PC-3 (cell line): ENCODE measurements at regions not wholly inside any gene's neighbourhood (a gene's known extent, or its start where the extent isn't known, plus 50 kb on each side); places are given as distances from the start of the nearest gene placed in this dataset.

ENCODE experiments used
- ATAC-seq: fragments of 200-7000 bp; cut with Tn5 transposase; 2 replicates; pipeline ENCODE4 v1.9.1; 2020; ENCODE audit warnings: mild to moderate bottlenecking, moderate library complexity
- BruUV-seq: library from RNA; stranded (reverse); fragments of 400-500 nt; replicated peaks from 2 replicates; lab custom pipeline; 2021; lab: Mats Ljungman, UMichigan
- CTCF ChIA-PET: fragments of 300-600 bp; sonication (Branson Sonifier 250); formaldehyde crosslinking; loops from one replicate; lab custom pipeline; 2022; ENCODE audit warnings: antibody characterized with exemption; lab: Charles Lee
- POLR2A ChIA-PET: fragments of 300-600 bp; sonication (Branson Sonifier 250); formaldehyde crosslinking; loops from one replicate; lab custom pipeline; 2022; ENCODE audit warnings: antibody characterized with exemption; ENCODE audit not compliant: unreplicated experiment; lab: Charles Lee
- DNase-seq: peaks from one replicate; pipeline ENCODE4 v3.0.0-alpha.2; 2015
- H2AFZ ChIP-seq: fragments of 300-600 bp; sonication (generic); 2 replicates; pipeline ENCODE4 v1.6.0; 2016; ENCODE audit warnings: antibody characterized with exemption, low read length
- H3F3A ChIP-seq: fragments of 300-600 bp; sonication (generic); one replicate; pipeline ENCODE4 v1.6.0; 2017; ENCODE audit warnings: antibody characterized with exemption, low read length, control low read depth, mild to moderate bottlenecking; ENCODE audit not compliant: unreplicated experiment
- H3K27ac ChIP-seq: fragments of 300-600 bp; sonication (generic); 2 replicates; pipeline ENCODE4 v1.5.1; 2016; ENCODE audit warnings: mild to moderate bottlenecking, low read length
- H3K27me3 ChIP-seq: fragments of 300-600 bp; sonication (generic); 2 replicates; pipeline ENCODE4 v1.6.1; 2016; ENCODE audit warnings: low read length, mixed read lengths
- H3K36me3 ChIP-seq: fragments of 300-600 bp; sonication (generic); 2 replicates; pipeline ENCODE4 v1.6.1; 2016; ENCODE audit warnings: low read depth, mixed run types, low read length, mixed read lengths
- H3K4me1 ChIP-seq: fragments of 300-600 bp; sonication (generic); 2 replicates; pipeline ENCODE4 v1.5.1; 2016; ENCODE audit warnings: low read length; ENCODE audit not compliant: insufficient read depth
- H3K4me2 ChIP-seq: fragments of 300-600 bp; sonication (generic); 2 replicates; pipeline ENCODE4 v1.6.0; 2016; ENCODE audit warnings: low read length
- H3K4me3 ChIP-seq: fragments of 300-600 bp; sonication (generic); 2 replicates; pipeline ENCODE4 v1.5.1; 2016; ENCODE audit warnings: mild to moderate bottlenecking, low read length, mixed read lengths
- H3K79me2 ChIP-seq: fragments of 300-600 bp; sonication (generic); 2 replicates; pipeline ENCODE4 v1.6.1; 2017; ENCODE audit warnings: low read length, mixed read lengths
- H3K9ac ChIP-seq: fragments of 300-600 bp; sonication (generic); 2 replicates; pipeline ENCODE4 v1.6.0; 2016; ENCODE audit warnings: mild to moderate bottlenecking, low read length
- H3K9me2 ChIP-seq: fragments of 300-600 bp; sonication (generic); replicated peaks from 2 replicates; pipeline ENCODE4 v1.6.1; 2016; ENCODE audit warnings: mixed run types, low read length, mixed read lengths
- H3K9me3 ChIP-seq: fragments of 300-600 bp; sonication (generic); 2 replicates; pipeline ENCODE4 v1.6.1; 2016; ENCODE audit warnings: low read length, mixed read lengths
- H4K20me1 ChIP-seq: fragments of 300-600 bp; sonication (generic); 2 replicates; pipeline ENCODE4 v1.6.1; 2016; ENCODE audit warnings: low read length, mixed read lengths
- CTCF ChIP-seq: fragments of 300-600 bp; sonication (generic); conservative IDR thresholded peaks from 2 replicates; pipeline ENCODE4 v1.5.1; 2017; ENCODE audit warnings: antibody characterized with exemption, low read depth, mild to moderate bottlenecking, low read length
- EZH2 ChIP-seq: fragments of 300-600 bp; sonication (generic); IDR thresholded peaks from one replicate; pipeline ENCODE4 v1.6.1; 2017; ENCODE audit warnings: antibody characterized with exemption, mild to moderate bottlenecking, low read length; ENCODE audit not compliant: unreplicated experiment
- EZH2phosphoT487 ChIP-seq: fragments of 300-600 bp; sonication (generic); IDR thresholded peaks from 2 replicates; pipeline ENCODE4 v1.6.1; 2018; ENCODE audit warnings: mild to moderate bottlenecking, antibody characterized with exemption, low read length, borderline replicate concordance
- intact Hi-C: fragments of 100-400 bp; cut with micrococcal nuclease; formaldehyde crosslinking; loops from 2 replicates; pipeline ENCODE4 v1.9.0; 2023

GRCh38 chr2:239514754-239515530, 114.1 kb upstream of the HDAC4 start:
- Histone ChIP-seq H3K4me1 (no peaks in the 10 kb centered on the region), H3K4me2 (no peak overlapping the region), H3K27me3 (peaks cover 29% of the 10 kb centered on the region), H3F3A (no peaks in the 10 kb centered on the region), H3K9me3 (no peaks in the 10 kb centered on the region), H3K9ac (no peak overlapping the region), H2AFZ (no peak overlapping the region), H3K79me2 (no peaks in the 10 kb centered on the region), H3K27ac (no peak overlapping the region), H3K4me3 (no peak overlapping the region), H4K20me1 (no peaks in the 10 kb centered on the region), H3K36me3 (no peaks in the 10 kb centered on the region), H3K9me2 (no peaks in the 10 kb centered on the region)
- CTCF ChIA-PET: no interaction called here
- POLR2A ChIA-PET: no interaction called here
- no TSS peak for BruUV-seq
- TF ChIP-seq EZH2 (no peak), EZH2phosphoT487 (no peak), CTCF (no peak)
- DNase-seq (no peak), ATAC-seq (no peak)
- intact Hi-C loops: no loop called here

DNA sequence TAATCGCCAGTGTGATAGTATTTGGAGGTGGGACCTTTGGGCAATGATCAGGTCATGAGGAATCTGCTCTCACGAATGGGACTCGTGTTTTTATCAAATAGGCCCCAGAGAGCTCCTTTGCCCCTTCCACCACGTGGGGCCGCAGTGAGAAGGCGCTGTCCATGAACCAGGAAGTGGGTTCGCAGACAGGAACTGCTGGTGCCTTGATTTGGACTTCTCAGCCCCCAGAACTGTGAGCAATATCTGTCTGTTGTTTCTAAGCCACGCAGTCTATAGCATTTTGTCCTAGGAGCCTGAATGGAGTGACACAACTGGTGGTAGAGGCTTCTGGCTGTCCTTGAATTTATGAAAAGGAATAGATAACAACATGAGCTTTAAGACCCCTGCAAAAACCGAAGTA, 111.2 kb upstream of the HDAC4 start:
- Histone ChIP-seq H3K9me3 (no peaks in the 10 kb centered on the region), H3F3A (no peaks in the 10 kb centered on the region), H3K4me2 (no peak overlapping the region), H3K9me2 (no peaks in the 10 kb centered on the region), H4K20me1 (no peaks in the 10 kb centered on the region), H3K4me1 (no peaks in the 10 kb centered on the region), H3K9ac (no peak overlapping the region), H2AFZ (no peak overlapping the region), H3K4me3 (no peak overlapping the region), H3K27me3 (peaks cover 37% of the 10 kb centered on the region), H3K79me2 (no peaks in the 10 kb centered on the region), H3K36me3 (no peaks in the 10 kb centered on the region), H3K27ac (no peak overlapping the region)
- ATAC-seq: no peak
- intact Hi-C loops: no loop called here
- no TSS peak for BruUV-seq
- DNase-seq: no peak
- POLR2A ChIA-PET: no interaction called here
- no peak for TF ChIP-seq CTCF
- TF ChIP-seq EZH2: no peak
- TF ChIP-seq EZH2phosphoT487: no peak
- CTCF ChIA-PET: interaction anchor here (0.6 kb wide), 1 partner anchor 27 kb away, joined by 3 read pairs; no protein-coding TSS in a partner anchor

DNA sequence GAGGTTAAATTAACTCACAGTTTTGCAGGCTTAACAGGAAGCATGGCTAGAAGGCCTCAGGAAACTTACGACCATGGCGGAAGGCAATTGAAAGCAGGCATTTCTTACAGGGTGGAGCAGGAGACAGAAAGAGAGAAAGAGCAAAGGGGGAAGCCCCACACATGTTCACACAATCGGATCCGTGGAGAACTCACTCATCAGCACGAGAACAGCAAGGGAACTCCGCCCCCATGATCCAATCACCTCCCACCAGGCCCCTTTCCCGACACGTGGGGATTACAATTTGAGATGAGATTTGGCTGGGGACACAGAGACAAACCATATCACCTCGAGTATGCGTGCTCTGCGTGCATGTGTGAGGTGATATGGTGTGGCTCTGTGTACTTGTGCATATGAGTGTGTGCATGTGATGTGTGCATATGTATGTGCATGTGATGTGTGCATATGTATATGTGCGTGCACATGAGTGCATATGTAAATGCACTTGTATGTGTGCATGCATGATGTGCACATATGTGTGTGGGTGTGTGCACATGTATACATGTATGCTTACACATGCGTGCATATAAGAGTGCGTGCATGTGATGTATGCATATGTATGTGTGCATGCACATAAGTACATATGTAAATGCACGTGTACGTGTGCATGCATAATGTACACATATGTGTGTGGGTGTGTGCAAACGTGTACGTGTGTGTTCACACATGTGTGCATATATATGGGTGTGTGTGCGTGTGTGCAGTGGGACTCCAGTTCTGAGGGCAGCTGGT, 108.7 kb upstream of the HDAC4 start:
- H2AFZ ChIP-seq: no peak overlapping the region
- DNase-seq (no peak), ATAC-seq (no peak)
- intact Hi-C loops: no loop called here
- H3K27me3 ChIP-seq: peaks cover 44% of the 10 kb centered on the region
- H3K9ac ChIP-seq: no peak overlapping the region
- POLR2A ChIA-PET: no interaction called here
- H3K4me2 ChIP-seq: no peak overlapping the region
- no peaks in the 10 kb centered on the region for H3K9me2 ChIP-seq
- H3K79me2 ChIP-seq: no peaks in the 10 kb centered on the region
- no peaks in the 10 kb centered on the region for H4K20me1 ChIP-seq
- BruUV-seq: no TSS peak
- H3K36me3 ChIP-seq: no peaks in the 10 kb centered on the region
- no peaks in the 10 kb centered on the region for H3K4me1 ChIP-seq
- no peaks in the 10 kb centered on the region for H3K9me3 ChIP-seq
- no peak overlapping the region for H3K4me3 ChIP-seq
- H3K27ac ChIP-seq: no peak overlapping the region
- TF ChIP-seq CTCF: no peak
- TF ChIP-seq EZH2phosphoT487: no peak
- no peak for TF ChIP-seq EZH2
- CTCF ChIA-PET: no interaction called here
- no peaks in the 10 kb centered on the region for H3F3A ChIP-seq
